HCT116 (cell line): ENCODE measurements at regions not wholly inside any gene's neighbourhood (a gene's known extent, or its start where the extent isn't known, plus 50 kb on each side); places are given as distances from the start of the nearest gene placed in this dataset.

Experiments used
- ATAC-seq: fragments of 200-7000 bp; cut with Tn5 transposase; 2 replicates; pipeline ENCODE4 v1.9.1; 2020; ENCODE audit warnings: mild to moderate bottlenecking, moderate library complexity
- BruUV-seq: library from RNA; stranded (reverse); fragments of 400-500 nt; replicated peaks from 2 replicates; lab custom pipeline; 2021; lab: Mats Ljungman, UMichigan
- CTCF ChIA-PET: fragments of 300-600 bp; sonication (Branson Sonifier 250); formaldehyde crosslinking; loops from one replicate; lab custom pipeline; 2021; ENCODE audit warnings: antibody characterized with exemption; lab: Charles Lee
- POLR2A ChIA-PET: fragments of 300-600, 350-600 bp; sonication (Branson Sonifier 250); formaldehyde crosslinking; loops from one replicate; lab custom pipeline; 2021; ENCODE audit warnings: antibody characterized with exemption; lab: Charles Lee
- RAD21 ChIA-PET, 2 experiments: fragments of 300-600 bp; sonication (Branson Sonifier 250); formaldehyde crosslinking; loops; one replicate each; lab custom pipeline; 2023; ENCODE audit warnings: low total read pairs in 2 of 2; ENCODE audit not compliant: uncharacterized antibody in 2 of 2, unreplicated experiment in 2 of 2, low non-redundant PET in 1 of 2; lab: Charles Lee
- DNase-seq: peaks from one replicate; pipeline ENCODE4 v3.0.0-alpha.2; 2010; ENCODE audit warnings: low read depth, low spot score
- H2AFZ ChIP-seq: fragments of 200-600 bp; shearing (Covaris generic), sonication (generic); 2 replicates; pipeline ENCODE4 v1.6.1; 2017; ENCODE audit warnings: low read depth, mixed run types, mixed read lengths, antibody characterized with exemption, low read length; ENCODE audit not compliant: poor library complexity, severe bottlenecking
- H3K27ac ChIP-seq: 2 replicates; pipeline ENCODE4 v1.5.1; 2012; ENCODE audit warnings: low read depth, low read length
- H3K27me3 ChIP-seq: fragments of 200-600 bp; sonication (generic); 2 replicates; pipeline ENCODE4 v1.6.1; 2016; ENCODE audit warnings: mixed run types, low read length, mixed read lengths; ENCODE audit not compliant: insufficient read depth
- H3K36me3 ChIP-seq, 2 experiments: fragments of 200-500 bp in 1 of 2; fragments of 200-600 bp in 1 of 2; sonication (Bioruptor generic) in 1 of 2; sonication (generic) in 1 of 2; 2 replicates each; pipeline versions ENCODE4 v1.5.1 to v1.6.1; 2014 to 2016; ENCODE audit warnings: low read length in 2 of 2, inconsistent platforms in 1 of 2, mixed read lengths in 1 of 2, mixed run types in 1 of 2; ENCODE audit not compliant: insufficient read depth in 2 of 2, control insufficient read depth in 1 of 2
- H3K4me1 ChIP-seq, 2 experiments: fragments of 200-600 bp in 1 of 2; sonication (generic) in 1 of 2; 2 replicates each; pipeline versions ENCODE4 v1.5.1 to v1.6.1; 2012 to 2017; ENCODE audit warnings: low read length in 2 of 2, inconsistent platforms in 1 of 2, mild to moderate bottlenecking in 1 of 2, mixed read lengths in 1 of 2, mixed run types in 1 of 2, moderate library complexity in 1 of 2; ENCODE audit not compliant: insufficient read depth in 2 of 2, control insufficient read depth in 1 of 2
- H3K4me2 ChIP-seq: fragments of 200-600 bp; sonication (generic); 2 replicates; pipeline ENCODE4 v1.6.1; 2017; ENCODE audit warnings: mixed run types, low read length, mixed read lengths
- H3K4me3 ChIP-seq, 2 experiments: fragments of 200-600 bp in 1 of 2; sonication (generic) in 1 of 2; replicated peaks in 1 of 2; 2 replicates each; pipeline ENCODE4 v1.5.1; 2011 to 2016; ENCODE audit warnings: low read length in 2 of 2, control low read depth in 1 of 2, low read depth in 1 of 2, mild to moderate bottlenecking in 1 of 2, mixed read lengths in 1 of 2, mixed run types in 1 of 2
- H3K79me2 ChIP-seq: fragments of 200-600 bp; sonication (generic); 2 replicates; pipeline ENCODE4 v1.6.1; 2017; ENCODE audit warnings: mild to moderate bottlenecking, mixed run types, low read length, moderate library complexity, mixed read lengths; ENCODE audit not compliant: insufficient read depth
- H3K9ac ChIP-seq: fragments of 200-600 bp; sonication (generic); 2 replicates; pipeline ENCODE4 v1.6.1; 2016; ENCODE audit warnings: low read length, mixed read lengths
- H3K9me2 ChIP-seq: fragments of 200-600 bp; sonication (generic), shearing (Covaris generic); 2 replicates; pipeline ENCODE4 v1.6.1; 2017; ENCODE audit warnings: mixed run types, mild to moderate bottlenecking, moderate library complexity; ENCODE audit not compliant: insufficient read depth
- H3K9me3 ChIP-seq, 2 experiments: fragments of 200-500 bp in 1 of 2; fragments of 200-600 bp in 1 of 2; sonication (Bioruptor generic) in 1 of 2; sonication (generic) in 1 of 2; 2 replicates each; pipeline ENCODE4 v1.6.1; 2014 to 2017; ENCODE audit warnings: low read length in 2 of 2, mixed read lengths in 2 of 2, inconsistent platforms in 1 of 2, low read depth in 1 of 2, mild to moderate bottlenecking in 1 of 2, mixed run types in 1 of 2, moderate library complexity in 1 of 2; ENCODE audit not compliant: control insufficient read depth in 1 of 2, insufficient read depth in 1 of 2
- H4K20me1 ChIP-seq: fragments of 200-600 bp; sonication (generic), shearing (Covaris generic); 2 replicates; pipeline ENCODE4 v1.6.1; 2017; ENCODE audit warnings: mixed run types, mild to moderate bottlenecking, moderate library complexity; ENCODE audit not compliant: insufficient read depth
- CBX3 ChIP-seq: IDR thresholded peaks from 2 replicates; pipeline ENCODE4 v1.6.1; 2012; ENCODE audit warnings: low read depth
- CEBPB ChIP-seq: IDR thresholded peaks from 2 replicates; pipeline ENCODE4 v1.6.1; 2012; ENCODE audit warnings: low read depth
- CTCF ChIP-seq, 3 experiments: fragments of 200-600 bp in 1 of 3; sonication (generic) in 1 of 3; IDR thresholded peaks in 2 of 3; conservative IDR thresholded peaks in 1 of 3; 2 replicates each; pipeline ENCODE4 v1.5.1; 2012 to 2017; ENCODE audit warnings: low read depth in 2 of 3, low read length in 2 of 3, antibody characterized with exemption in 1 of 3, borderline replicate concordance in 1 of 3, control low read depth in 1 of 3, mild to moderate bottlenecking in 1 of 3, mixed read lengths in 1 of 3, mixed run types in 1 of 3, moderate library complexity in 1 of 3; ENCODE audit not compliant: insufficient read depth in 1 of 3
- ELF1 ChIP-seq: IDR thresholded peaks from 2 replicates; pipeline ENCODE4 v1.6.1; 2012; ENCODE audit warnings: low read depth, borderline replicate concordance
- EZH2phosphoT487 ChIP-seq: fragments of 200-600 bp; IDR thresholded peaks from 2 replicates; pipeline ENCODE4 v1.6.1; 2018; ENCODE audit warnings: antibody characterized with exemption, borderline replicate concordance
- FOSL1 ChIP-seq: IDR thresholded peaks from 2 replicates; pipeline ENCODE4 v1.6.1; 2012; ENCODE audit warnings: low read depth
- JUND ChIP-seq: IDR thresholded peaks from 2 replicates; pipeline ENCODE4 v1.6.1; 2012
- POLR2AphosphoS5 ChIP-seq: IDR thresholded peaks from 2 replicates; pipeline ENCODE4 v1.6.1; 2011; ENCODE audit warnings: mild to moderate bottlenecking, low read depth, low read length, moderate library complexity
- RAD21 ChIP-seq: IDR thresholded peaks from 2 replicates; pipeline ENCODE4 v1.6.1; 2012; ENCODE audit warnings: low read depth, mild to moderate bottlenecking
- SIN3A ChIP-seq: IDR thresholded peaks from 2 replicates; pipeline ENCODE4 v1.6.1; 2012; ENCODE audit warnings: low read depth
- TCF7L2 ChIP-seq: IDR thresholded peaks from 2 replicates; pipeline ENCODE4 v1.7.0; 2011; ENCODE audit warnings: borderline replicate concordance, inconsistent platforms; ENCODE audit not compliant: insufficient read depth, insufficient read length; ENCODE audit errors: extremely low read depth
- ZBTB33 ChIP-seq: IDR thresholded peaks from 2 replicates; pipeline ENCODE4 v1.6.1; 2011; ENCODE audit warnings: mild to moderate bottlenecking, low read length, moderate library complexity; ENCODE audit not compliant: insufficient replicate concordance; ENCODE audit errors: extremely low read depth
- ZNF274 ChIP-seq: fragments of 200-500 bp; sonication (Bioruptor generic); IDR thresholded peaks from 2 replicates; pipeline ENCODE4 v1.6.1; 2014; ENCODE audit warnings: mild to moderate bottlenecking, low read depth, low read length, inconsistent platforms
- intact Hi-C: fragments of 100-400 bp; cut with micrococcal nuclease; formaldehyde crosslinking; loops from 2 replicates; pipeline ENCODE4 v1.10.0; 2022

GRCh38 chr7:118473271-118473670, 248.8 kb downstream of the ANKRD7 start:
- Histone ChIP-seq H3K4me3 (no peak overlapping the region), H3K4me1 (no peaks in the 10 kb centered on the region), H3K27me3 (no peaks in the 10 kb centered on the region), H3K9ac (no peak overlapping the region), H4K20me1 (no peaks in the 10 kb centered on the region), H3K36me3 (no peaks in the 10 kb centered on the region), H3K9me2 (no peaks in the 10 kb centered on the region), H3K4me2 (no peak overlapping the region), H3K9me3 (no peaks in the 10 kb centered on the region), H3K27ac (no peak overlapping the region), H2AFZ (no peak overlapping the region), H3K79me2 (no peaks in the 10 kb centered on the region)
- POLR2A ChIA-PET, result no interaction called here
- TF ChIP-seq JUND (no peak), RAD21 (no peak), TCF7L2 (no peak), POLR2AphosphoS5 (no peak), CBX3 (no peak), ZBTB33 (no peak), CEBPB (no peak), ZNF274 (no peak), ELF1 (no peak), FOSL1 (no peak), EZH2phosphoT487 (no peak), SIN3A (no peak), CTCF (IDR thresholded peaks at IDR 0.05 in 2 of 3, conservative IDR thresholded peaks at IDR 0.05 in 1 of 3; ENCODE audit: borderline replicate concordance in 1 of 3, insufficient read depth in 1 of 3, low read depth in 2 of 3, low read length in 2 of 3) (no peak)
- intact Hi-C loops, result no loop called here
- no TSS peak for BruUV-seq
- CTCF ChIA-PET, result no interaction called here
- DNase-seq, result no peak
- RAD21 ChIA-PET, result no interaction called here
- ATAC-seq, result no peak
